Pons (tissue), 1 donor: ENCODE measurements at regions not wholly inside any gene's neighbourhood (a gene's known extent, or its start where the extent isn't known, plus 50 kb on each side); places are given as distances from the start of the nearest gene placed in this dataset.

Experiments used
- DNase-seq: peaks from one replicate; pipeline ENCODE4 v3.0.0-alpha.2; 2016; ENCODE audit warnings: low spot score

- no peak for DNase-seq
Measured at GRCh38 chr13:74409551-74409950, 275.3 kb upstream of the KLF12 start.

DNA sequence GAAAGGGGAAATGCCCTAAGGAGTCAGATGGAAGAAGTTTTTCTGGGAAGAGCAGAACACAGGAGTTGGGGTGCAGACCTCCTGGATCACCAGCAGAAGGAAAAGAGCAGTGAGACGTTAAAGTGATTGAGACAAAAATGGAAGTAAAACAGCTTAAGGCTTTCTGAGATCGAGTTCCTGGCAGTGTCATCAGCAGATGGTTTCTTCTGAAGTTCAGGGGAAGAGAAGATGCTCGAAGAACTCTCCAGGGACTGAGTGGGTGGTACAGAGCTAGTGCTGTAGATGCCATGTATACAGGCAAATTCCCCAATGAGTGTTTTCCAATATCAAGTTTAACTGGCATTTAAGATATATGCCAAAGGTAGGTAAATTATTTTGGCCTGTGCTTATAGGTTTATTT lies 272.2 kb upstream of the KLF12 start:
- DNase-seq, result no peak

GRCh38 chr13:74398599-74398998 lies 264.4 kb upstream of the KLF12 start:
- no peak for DNase-seq

DNA sequence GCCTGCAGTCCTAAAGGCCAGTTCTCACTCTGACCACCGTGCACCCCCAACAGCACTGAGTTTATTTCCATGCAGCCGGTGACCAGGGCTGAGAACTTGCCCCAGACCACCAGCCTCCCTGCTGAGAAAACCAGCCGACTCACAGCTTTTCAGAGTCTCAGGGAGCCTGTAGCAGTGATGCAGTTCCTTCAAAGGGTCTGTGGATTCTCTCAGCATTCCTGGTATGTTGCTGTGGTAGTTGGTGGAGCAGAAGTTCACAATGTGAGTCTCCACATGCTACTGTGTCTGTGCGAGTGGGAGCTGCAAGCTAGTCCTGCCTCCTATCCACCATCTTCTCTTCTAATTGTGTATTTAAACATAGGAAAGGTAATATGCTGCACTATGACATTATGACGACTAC lies 254.9 kb upstream of the KLF12 start:
- DNase-seq, result no peak

GRCh38 chr13:74388626-74389025 lies 254.4 kb upstream of the KLF12 start:
- DNase-seq, result no peak

DNA sequence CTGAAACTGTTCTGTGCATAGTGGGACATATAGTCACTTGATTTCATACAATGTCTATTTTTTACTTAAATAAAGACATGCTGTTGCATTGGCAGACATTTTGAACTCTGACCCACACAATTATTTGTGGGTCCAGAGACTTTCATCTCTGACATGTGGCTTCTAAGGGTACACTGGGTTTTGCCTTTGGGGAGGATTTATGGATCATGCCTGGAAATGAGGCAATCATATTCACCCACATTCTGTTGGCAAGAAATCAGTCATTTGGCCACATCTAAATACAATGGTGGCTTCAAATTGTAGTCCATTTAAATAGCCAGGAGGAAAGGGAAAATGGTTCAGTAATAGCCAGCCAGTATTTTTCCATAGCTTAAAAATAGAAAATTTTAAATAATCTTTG lies 238.3 kb upstream of the KLF12 start:
- no peak for DNase-seq

- DNase-seq, result no peak
Measured at GRCh38 chr13:74367193-74367592, 233.0 kb upstream of the KLF12 start.

- DNase-seq, result no peak
Measured at GRCh38 chr13:74361274-74361673, 227.1 kb upstream of the KLF12 start.

DNA sequence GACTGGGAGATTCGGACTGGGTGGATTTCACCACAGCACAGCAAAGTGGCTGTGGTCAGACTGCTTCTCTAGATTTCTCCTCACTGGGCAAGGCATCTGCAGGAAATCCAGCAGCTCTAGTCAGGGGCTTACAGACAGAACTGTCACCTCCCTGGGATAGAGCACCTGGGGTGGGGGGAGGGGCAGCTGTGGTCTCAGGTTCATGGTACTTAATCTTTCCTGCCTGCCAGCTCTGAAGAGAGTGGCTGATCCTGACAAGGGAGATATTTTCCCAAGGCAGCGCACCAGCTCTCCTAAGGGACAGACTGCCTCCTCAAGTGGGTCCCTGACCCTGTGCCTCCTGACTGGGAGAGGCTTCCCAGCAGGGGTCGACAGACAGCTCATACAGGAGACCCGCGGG lies 212.8 kb upstream of the KLF12 start:
- DNase-seq, result no peak

DNA sequence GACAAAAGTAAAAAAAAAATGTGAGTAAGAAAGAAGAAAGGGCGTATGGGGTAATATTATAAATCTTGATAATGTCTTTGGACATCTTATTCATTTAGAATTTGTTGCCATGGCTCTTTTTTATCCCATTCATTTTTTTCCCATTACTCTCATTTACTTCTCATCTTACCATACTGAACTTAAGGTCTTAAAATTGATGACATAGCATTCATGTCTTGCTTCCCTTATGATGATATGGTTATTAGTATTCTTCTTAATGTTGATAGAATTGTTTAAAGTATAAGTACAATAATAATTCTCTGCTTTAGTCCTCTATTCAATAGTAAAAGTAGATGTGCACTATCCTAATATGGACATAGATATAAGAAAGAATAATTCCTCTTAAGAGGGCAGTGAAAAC lies 204.1 kb upstream of the KLF12 start:
- no peak for DNase-seq

DNA sequence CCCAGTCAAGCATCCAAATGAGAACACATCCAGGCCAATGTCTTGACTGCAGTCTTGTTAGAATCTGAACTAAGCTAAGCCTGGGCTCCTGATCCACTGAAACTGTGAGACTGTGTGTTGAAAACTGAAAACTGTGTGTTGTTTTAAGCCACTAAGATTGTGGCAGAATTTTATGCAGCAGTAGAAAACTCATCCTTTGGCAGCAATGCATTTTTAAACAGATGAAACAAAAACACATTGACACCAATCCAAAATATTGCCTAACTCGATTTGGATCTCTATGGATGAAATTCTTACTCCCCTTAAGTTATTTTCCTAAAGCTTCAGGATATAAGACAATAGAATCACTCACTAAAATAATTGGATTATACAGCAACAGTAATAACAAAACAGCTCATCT lies 202.3 kb upstream of the KLF12 start:
- no peak for DNase-seq

DNA sequence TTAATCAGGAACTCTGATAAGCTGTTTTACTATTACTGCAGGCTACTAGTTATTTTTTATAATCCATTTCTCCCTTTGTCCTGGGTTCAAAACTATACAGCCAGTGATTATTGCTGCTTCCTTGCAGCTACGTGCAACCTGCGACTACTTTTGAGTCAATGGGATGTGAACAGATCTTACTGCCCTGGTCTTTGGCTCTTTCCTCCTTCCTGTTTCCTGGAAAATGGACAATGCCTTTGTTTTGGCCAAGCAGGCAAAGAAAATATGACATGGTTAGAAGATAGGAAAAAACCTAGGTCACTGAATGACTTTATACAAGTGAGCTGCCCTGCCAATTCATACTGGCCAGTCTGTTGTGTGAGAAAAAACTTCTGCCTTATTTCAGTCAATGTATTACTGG lies 201.2 kb upstream of the KLF12 start:
- no peak for DNase-seq

DNA sequence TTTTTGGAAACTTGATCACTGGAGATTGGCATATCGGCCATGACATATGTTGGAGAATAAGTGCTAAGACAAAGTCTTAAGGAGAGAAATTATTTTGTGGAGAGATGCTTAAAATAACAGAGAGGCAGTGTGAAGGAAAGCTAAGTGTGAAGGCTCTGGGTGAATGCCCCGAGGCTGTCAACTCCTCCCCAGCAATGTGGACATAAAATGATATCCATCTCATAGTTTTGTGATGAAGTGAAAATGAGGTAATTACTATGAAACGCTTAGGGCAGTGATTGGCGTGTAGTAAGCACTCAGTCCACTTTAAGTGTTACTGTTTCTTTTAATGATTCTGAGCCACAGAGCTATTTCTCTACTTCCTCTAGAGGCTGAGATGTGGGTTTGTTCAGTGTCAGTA lies 195.8 kb upstream of the KLF12 start:
- no peak for DNase-seq

GRCh38 chr13:74325106-74325505 lies 190.9 kb upstream of the KLF12 start:
- peak; percentile 72 for DNase-seq

DNA sequence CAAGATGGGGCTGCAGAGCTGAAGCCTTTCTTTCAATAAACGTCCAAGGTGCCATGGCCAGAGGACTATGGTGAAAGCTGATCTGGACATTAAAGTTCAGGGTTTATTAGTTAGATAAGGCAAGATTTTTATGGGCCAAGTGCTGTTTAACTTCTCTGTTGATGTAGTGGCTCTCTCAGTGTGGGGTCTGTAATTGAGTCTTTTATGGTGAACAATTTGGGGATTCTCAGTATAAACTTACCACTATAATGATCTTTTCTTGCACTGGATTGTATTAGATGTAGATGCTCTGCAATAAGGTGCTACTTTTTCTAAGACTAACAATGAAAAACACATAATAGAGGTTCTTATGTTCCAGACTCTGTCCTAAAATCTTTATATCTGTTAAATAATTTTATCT lies 190.1 kb upstream of the KLF12 start:
- DNase-seq, result no peak

DNA sequence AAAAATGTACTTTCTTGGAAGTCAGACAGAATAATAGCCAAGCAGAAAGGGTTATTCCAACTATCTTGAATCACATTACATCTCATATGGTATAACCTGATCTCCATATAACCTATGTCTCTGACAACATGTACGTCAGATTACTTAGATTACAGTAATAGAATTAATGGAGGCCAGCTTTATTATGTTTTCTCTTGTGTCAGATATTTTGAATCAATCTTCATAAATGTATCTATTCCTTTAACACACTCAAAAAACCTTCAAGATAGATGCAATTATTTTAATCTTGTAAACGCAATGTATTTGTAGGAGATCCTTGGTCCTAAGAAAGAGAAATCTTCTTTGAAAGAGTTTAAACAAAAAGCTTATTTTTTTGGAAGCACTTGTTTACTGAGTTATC lies 188.4 kb upstream of the KLF12 start:
- DNase-seq, result no peak

DNA sequence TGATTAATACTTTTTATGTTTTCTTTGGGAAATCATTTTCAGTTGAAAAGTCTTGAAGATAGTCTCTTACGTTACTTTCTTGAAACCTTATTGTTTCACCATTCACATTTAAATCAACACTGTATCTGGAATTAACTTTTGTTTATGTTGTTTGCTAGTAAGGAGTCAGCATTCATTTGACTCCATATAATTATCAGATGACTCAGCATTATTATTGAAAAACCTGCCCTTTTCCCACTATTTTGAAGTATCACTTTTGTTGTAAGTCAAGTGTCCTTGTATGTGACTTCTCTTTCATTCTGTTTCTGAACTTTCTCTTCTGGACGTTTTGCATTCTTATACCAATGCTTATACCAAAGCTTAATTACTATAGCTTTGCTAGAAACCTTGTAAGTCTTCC lies 186.1 kb upstream of the KLF12 start:
- no peak for DNase-seq

DNA sequence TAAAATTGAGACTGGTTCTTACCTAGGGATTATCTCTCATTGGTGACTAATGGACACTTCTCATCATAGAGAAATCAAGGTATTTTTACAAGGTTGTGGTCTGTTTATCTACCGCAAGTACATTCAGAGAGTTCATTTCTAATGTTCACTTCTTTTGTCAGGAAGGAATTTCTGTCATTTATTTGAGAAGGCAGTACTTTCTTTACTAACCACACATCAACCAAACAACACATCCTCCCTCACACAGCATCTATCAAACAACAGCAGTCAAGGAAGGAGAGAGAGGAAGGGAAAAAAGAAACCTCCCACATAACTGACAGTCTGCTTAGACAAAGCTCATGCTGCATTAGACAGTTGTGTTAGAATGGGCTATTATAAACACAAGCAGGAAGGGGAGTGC lies 182.3 kb upstream of the KLF12 start:
- DNase-seq, result no peak

- no peak for DNase-seq
Measured at GRCh38 chr13:74306496-74306895, 172.3 kb upstream of the KLF12 start.

- no peak for DNase-seq
Measured at GRCh38 chr13:74305876-74306275, 171.7 kb upstream of the KLF12 start.

GRCh38 chr13:74301258-74301935 lies 167.2 kb upstream of the KLF12 start:
- no peak for DNase-seq

DNA sequence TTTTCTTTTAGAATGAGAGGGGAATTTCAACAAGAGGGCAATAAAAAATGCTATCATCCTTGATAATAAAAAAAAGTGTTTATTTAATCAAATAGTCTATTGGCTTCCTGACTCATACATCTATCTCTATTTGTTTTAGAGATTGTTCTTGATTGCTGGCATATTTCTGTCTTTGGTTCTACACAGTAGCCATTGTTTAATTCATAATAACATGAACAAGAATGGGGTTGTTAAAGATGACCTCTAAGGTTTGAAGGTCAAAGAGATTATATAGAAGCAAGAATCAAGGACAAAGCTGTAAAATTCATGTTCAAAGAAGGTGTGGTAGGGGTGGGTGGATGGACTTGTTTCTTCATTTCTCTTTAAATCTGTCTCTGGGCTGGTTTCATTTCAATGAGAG lies 166.0 kb upstream of the KLF12 start:
- no peak for DNase-seq

DNA sequence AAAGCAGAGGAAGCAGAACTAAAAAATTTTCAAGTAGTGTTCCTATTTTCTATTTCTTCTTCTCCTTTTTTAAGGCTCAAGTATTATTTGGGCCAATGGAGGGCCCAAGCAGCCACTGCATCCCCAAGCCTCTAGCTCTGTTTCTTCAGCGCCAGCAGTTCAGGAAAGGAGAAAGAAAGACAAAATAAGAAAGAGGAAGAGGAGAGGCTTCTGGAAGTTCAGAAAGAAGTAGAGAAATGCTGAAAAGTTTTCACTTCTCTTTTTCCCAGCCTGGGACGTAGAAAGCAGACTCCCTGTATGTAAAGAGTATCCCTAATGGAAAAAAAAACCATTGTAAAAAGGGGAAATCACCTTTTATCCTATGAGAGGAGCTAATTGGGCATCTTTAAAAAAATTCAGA lies 165.5 kb upstream of the KLF12 start:
- DNase-seq, result peak; percentile 85

DNA sequence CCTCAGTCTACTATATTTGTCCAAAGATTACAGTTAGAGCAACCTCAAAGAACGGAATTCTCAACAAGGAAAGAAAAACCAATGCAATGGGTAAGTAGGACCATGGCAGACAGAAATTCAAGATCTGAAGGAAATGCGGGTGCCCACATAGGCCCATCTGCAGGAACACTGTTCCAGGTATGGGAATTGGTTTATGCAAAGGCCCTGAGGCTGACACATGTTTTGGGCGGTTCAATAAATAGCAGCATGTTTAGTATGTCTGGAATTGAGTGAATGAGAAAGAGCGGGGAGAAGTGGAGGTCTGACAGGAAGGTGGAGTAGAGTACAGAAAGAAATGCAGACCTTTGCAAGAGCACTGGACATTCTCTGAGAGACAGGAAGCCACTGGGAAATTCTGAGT lies 164.7 kb upstream of the KLF12 start:
- DNase-seq, result no peak
